Heart left ventricle (tissue), 16 donors: ENCODE measurements at regions not wholly inside any gene's neighbourhood (a gene's known extent, or its start where the extent isn't known, plus 50 kb on each side); places are given as distances from the start of the nearest gene placed in this dataset.
"Not testable (repeated sequence)": the region's sequence is repeated elsewhere in the genome, so short reads cannot be mapped to it uniquely, and the experiment has no call there.

Experiments used
- ATAC-seq, 4 donors: fragments of 200-7000 bp; cut with Tn5 transposase; one replicate each; pipeline ENCODE4 v1.9.1; 2020 to 2022; ENCODE audit warnings: moderate library complexity in 4 of 4, mild to moderate bottlenecking in 3 of 4, moderate number of reproducible peaks in 1 of 4
- DNase-seq, 5 donors: peaks; one replicate each; pipeline ENCODE4 v3.0.0-alpha.2; 2020
- H3K27ac ChIP-seq, 12 donors: fragments of 200-600 bp; sonication (generic) in 4 of 12; one replicate each; pipeline versions ENCODE4 v1.5.0 to v1.8.0; 2016 to 2022; ENCODE audit warnings: mild to moderate bottlenecking in 2 of 12
- H3K27me3 ChIP-seq, 9 donors: fragments of 200-600 bp; sonication (generic) in 2 of 9; one replicate each; pipeline versions ENCODE4 v1.5.1 to v1.8.0; 2016 to 2022; ENCODE audit warnings: mild to moderate bottlenecking in 3 of 9
- H3K36me3 ChIP-seq, 9 donors: fragments of 200-600 bp; sonication (generic) in 2 of 9; one replicate each; pipeline versions ENCODE4 v1.5.0 to v1.8.0; 2018 to 2022; ENCODE audit warnings: mild to moderate bottlenecking in 2 of 9
- H3K4me1 ChIP-seq, 12 donors: fragments of 200-600 bp; sonication (generic) in 4 of 12; one replicate each; pipeline versions ENCODE4 v1.5.0 to v1.8.0; 2016 to 2022; ENCODE audit warnings: mild to moderate bottlenecking in 3 of 12
- H3K4me3 ChIP-seq, 12 donors: fragments of 200-600 bp; sonication (generic) in 4 of 12; one replicate each; pipeline versions ENCODE4 v1.5.0 to v1.8.0; 2017 to 2022; ENCODE audit warnings: mild to moderate bottlenecking in 9 of 12, moderate library complexity in 4 of 12
- H3K9me3 ChIP-seq, 12 donors: fragments of 200-600 bp; sonication (generic) in 4 of 12; one replicate each; pipeline versions ENCODE4 v1.5.0 to v1.8.0; 2016 to 2022; ENCODE audit warnings: mild to moderate bottlenecking in 1 of 12
- CTCF ChIP-seq, 12 donors: fragments of 200-600 bp; sonication (generic) in 4 of 12; IDR thresholded peaks; one replicate each; pipeline versions ENCODE4 v1.5.0 to v1.8.0; 2018 to 2022; ENCODE audit warnings: antibody characterized with exemption in 12 of 12, mild to moderate bottlenecking in 5 of 12
- POLR2A ChIP-seq, 2 donors: fragments of 450-650 bp; IDR thresholded peaks; one replicate each; pipeline ENCODE4 v1.6.1; 2017; ENCODE audit warnings: antibody characterized with exemption in 2 of 2, mild to moderate bottlenecking in 2 of 2, moderate library complexity in 2 of 2
- WGBS, 4 donors: extraction: QIAGEN DNeasy Blood & Tissue Kit in 2 of 4; methylation state at CpG; one replicate each; pipeline versions ENCODE4 v1.1.5 to v1.1.7; 2013 to 2018; 5-methylcytosine and 5-hydroxymethylcytosine counted together
- intact Hi-C, 10 donors: fragments of 100-400 bp; cut with DNase I; formaldehyde crosslinking; loops; one replicate each; pipeline versions ENCODE4 v1.11.1 to v1.14.2; 2022
- donor health status: ischemic (EF 13 %, LVEDD 7.1; RV severe dilation, severe dysfunction).
- donor health status: healthy with polysubstance abuse.
- donor health status: DM: no; HTN: yes; CAD: no.
- donor health status: DM: no; HTN: no; CAD: no.
- donor health status: ischemic (EF 25% LVEDD 6.9; RV normal size, moderate dysfunction).
- donor health status: ischemic (EF 25% LVEDD 5.7; RV mildly dilated, moderate dysfunction).
- donor health status: healthy.
- donor health status: DM: yes; HTN: yes; CAD: no.
- donor health status: ischemic (EF 35%, LVEDD 5.7; RV mildly dilated, moderate dysfunction).
- donor health status: nonischemic (EF 11% LVEDD 7.7; RV severe dilation, severe dysfunction).
- donor health status: DM: yes; HTN: yes; CAD: no.
- donor health status: PGD.
- donor health status: ischemic (EF 29% LVEDD 5.4; RV normal size, mild dysfunction).
- donor health status: nonischemic (EF 23%, LVEDD 6.1; RV moderate dilation, normal function).

- H3K4me3 ChIP-seq: no peak overlapping the region
- intact Hi-C loops: no loop called here
Observed at GRCh38 chr17:31621566-31621965, 230.1 kb downstream of the RAB11FIP4 start.

GRCh38 chr17:31611053-31611452 is 219.6 kb downstream of the RAB11FIP4 start:
- intact Hi-C loops, DNase-seq, H3K36me3 ChIP-seq, H3K27ac ChIP-seq, ATAC-seq, H3K4me3 ChIP-seq, H3K4me1 ChIP-seq, H3K27me3 ChIP-seq, H3K9me3 ChIP-seq: not testable (repeated sequence)
- 78 to 87% (median 82%) methylated on average over 4 of the region's 4 CpGs for WGBS, 4 donors

More at GRCh38 chr17:31621566-31621965, 230.1 kb downstream of the RAB11FIP4 start:
- Histone ChIP-seq H3K9me3 (peaks cover 0 to 50% (median 20%) of the 10 kb centered on the region in 12 donors), H3K27ac (no peak overlapping the region), H3K36me3 (no peaks in the 10 kb centered on the region), H3K4me1 (no peaks in the 10 kb centered on the region), H3K27me3 (no peaks in the 10 kb centered on the region)
- 87 to 91% (median 88%) methylated on average over 4 of the region's 4 CpGs for WGBS, 4 donors
- no peak for TF ChIP-seq POLR2A (IDR thresholded peaks at IDR 0.05)
- TF ChIP-seq CTCF (IDR thresholded peaks at IDR 0.05): no peak
- DNase-seq (no peak), ATAC-seq (no peak)

- no peaks in the 10 kb centered on the region for H3K9me3 ChIP-seq
- H3K27me3 ChIP-seq: no peaks in the 10 kb centered on the region
- WGBS, 4 donors: 70 to 75% (median 72%) methylated on average over 6 of the region's 6 CpGs
- no peaks in the 10 kb centered on the region for H3K4me1 ChIP-seq
- no peaks in the 10 kb centered on the region for H3K36me3 ChIP-seq
- ATAC-seq (no peak), DNase-seq (no peak)
- TF ChIP-seq POLR2A (IDR thresholded peaks at IDR 0.05) (no peak), CTCF (IDR thresholded peaks at IDR 0.05) (no peak)
- intact Hi-C loops: no loop called here
- no peak overlapping the region for H3K27ac ChIP-seq
- no peak overlapping the region for H3K4me3 ChIP-seq
Observed at GRCh38 chr17:31609996-31610910, 218.8 kb downstream of the RAB11FIP4 start.

- Histone ChIP-seq H3K9me3 (no peaks in the 10 kb centered on the region), H3K4me1 (no peaks in the 10 kb centered on the region), H3K36me3 (no peaks in the 10 kb centered on the region), H3K27me3 (no peaks in the 10 kb centered on the region), H3K4me3 (no peak overlapping the region), H3K27ac (no peak overlapping the region)
- intact Hi-C loops: no loop called here
- no peak for DNase-seq
- no peak for ATAC-seq
- TF ChIP-seq POLR2A (IDR thresholded peaks at IDR 0.05): no peak
- no peak for TF ChIP-seq CTCF (IDR thresholded peaks at IDR 0.05)
- WGBS, 4 donors: 93 to 98% (median 97%) methylated on average over 3 of the region's 3 CpGs
Observed at GRCh38 chr17:31609331-31609730, 217.9 kb downstream of the RAB11FIP4 start.
